ENCODE measurements at regions not wholly inside any gene's neighbourhood (a gene's known extent, or its start where the extent isn't known, plus 50 kb on each side); places are given as distances from the start of the nearest gene placed in this dataset.

GRCh38 chr21:27643326-27643725 lies 676.4 kb upstream of the ADAMTS5 start:
- no peaks in the 10 kb centered on the region for H3K36me3 Mint-ChIP-seq
- ATAC-seq: no peak
- H3K27me3 Mint-ChIP-seq: no peaks in the 10 kb centered on the region
- no peak overlapping the region for H3K4me3 Mint-ChIP-seq
- no peaks in the 10 kb centered on the region for H3K4me1 Mint-ChIP-seq
- no peaks in the 10 kb centered on the region for H3K9me3 Mint-ChIP-seq
- H3K27ac Mint-ChIP-seq: no peak overlapping the region

GRCh38 chr21:27639286-27639685 lies 672.4 kb upstream of the ADAMTS5 start:
- peaks cover 2% of the 10 kb centered on the region for H3K9me3 Mint-ChIP-seq
- H3K27me3 Mint-ChIP-seq: no peaks in the 10 kb centered on the region
- no peaks in the 10 kb centered on the region for H3K36me3 Mint-ChIP-seq
- no peak overlapping the region for H3K27ac Mint-ChIP-seq
- no peaks in the 10 kb centered on the region for H3K4me1 Mint-ChIP-seq
- ATAC-seq: no peak
- no peak overlapping the region for H3K4me3 Mint-ChIP-seq

- no peaks in the 10 kb centered on the region for H3K27me3 Mint-ChIP-seq
- no peaks in the 10 kb centered on the region for H3K4me1 Mint-ChIP-seq
- H3K27ac Mint-ChIP-seq: no peak overlapping the region
Observed at GRCh38 chr21:27636656-27637055, 669.8 kb upstream of the ADAMTS5 start.

GRCh38 chr21:27633631-27634030 lies 666.7 kb upstream of the ADAMTS5 start:
- ATAC-seq: no peak
- no peak overlapping the region for H3K27ac Mint-ChIP-seq
- H3K9me3 Mint-ChIP-seq: peaks cover 2% of the 10 kb centered on the region
- H3K27me3 Mint-ChIP-seq: no peaks in the 10 kb centered on the region
- no peaks in the 10 kb centered on the region for H3K4me1 Mint-ChIP-seq
- no peaks in the 10 kb centered on the region for H3K36me3 Mint-ChIP-seq
- H3K4me3 Mint-ChIP-seq: no peak overlapping the region

More at GRCh38 chr21:27636656-27637055, 669.8 kb upstream of the ADAMTS5 start:
- H3K9me3 Mint-ChIP-seq: peaks cover 2% of the 10 kb centered on the region
- ATAC-seq: no peak
- H3K4me3 Mint-ChIP-seq: no peak overlapping the region
- H3K36me3 Mint-ChIP-seq: no peaks in the 10 kb centered on the region

GRCh38 chr21:27631471-27631870 lies 664.6 kb upstream of the ADAMTS5 start:
- no peaks in the 10 kb centered on the region for H3K36me3 Mint-ChIP-seq
- no peaks in the 10 kb centered on the region for H3K27me3 Mint-ChIP-seq
- no peak for ATAC-seq
- peaks cover 2% of the 10 kb centered on the region for H3K9me3 Mint-ChIP-seq
- no peak overlapping the region for H3K4me3 Mint-ChIP-seq
- no peaks in the 10 kb centered on the region for H3K4me1 Mint-ChIP-seq
- no peak overlapping the region for H3K27ac Mint-ChIP-seq

GRCh38 chr21:27622631-27623030 lies 655.7 kb upstream of the ADAMTS5 start:
- Mint-ChIP-seq H3K27me3 (no peaks in the 10 kb centered on the region), H3K4me3 (no peak overlapping the region), H3K9me3 (peaks cover 3% of the 10 kb centered on the region), H3K27ac (no peak overlapping the region), H3K4me1 (no peaks in the 10 kb centered on the region), H3K36me3 (no peaks in the 10 kb centered on the region)
- no peak for ATAC-seq

GRCh38 chr21:27614231-27614630 lies 647.3 kb upstream of the ADAMTS5 start:
- no peaks in the 10 kb centered on the region for H3K36me3 Mint-ChIP-seq
- peaks cover 3% of the 10 kb centered on the region for H3K9me3 Mint-ChIP-seq
- H3K27ac Mint-ChIP-seq: no peak overlapping the region
- H3K4me3 Mint-ChIP-seq: no peak overlapping the region
- no peaks in the 10 kb centered on the region for H3K27me3 Mint-ChIP-seq
- no peak for ATAC-seq
- H3K4me1 Mint-ChIP-seq: no peaks in the 10 kb centered on the region

GRCh38 chr21:27606422-27606821 lies 639.5 kb upstream of the ADAMTS5 start:
- H3K27ac Mint-ChIP-seq: no peak overlapping the region
- no peak for ATAC-seq
- no peaks in the 10 kb centered on the region for H3K27me3 Mint-ChIP-seq
- no peaks in the 10 kb centered on the region for H3K4me1 Mint-ChIP-seq
- peaks cover 1% of the 10 kb centered on the region for H3K9me3 Mint-ChIP-seq
- H3K36me3 Mint-ChIP-seq: no peaks in the 10 kb centered on the region
- no peak overlapping the region for H3K4me3 Mint-ChIP-seq

GRCh38 chr21:27596196-27596595 lies 629.3 kb upstream of the ADAMTS5 start:
- Mint-ChIP-seq H3K4me3 (no peak overlapping the region), H3K4me1 (no peaks in the 10 kb centered on the region), H3K36me3 (no peaks in the 10 kb centered on the region), H3K27ac (no peak overlapping the region), H3K9me3 (peaks cover 3% of the 10 kb centered on the region), H3K27me3 (no peaks in the 10 kb centered on the region)
- ATAC-seq: no peak

- Mint-ChIP-seq H3K27me3 (no peaks in the 10 kb centered on the region), H3K4me1 (no peaks in the 10 kb centered on the region), H3K9me3 (peaks cover 3% of the 10 kb centered on the region), H3K4me3 (no peak overlapping the region), H3K27ac (no peak overlapping the region), H3K36me3 (no peaks in the 10 kb centered on the region)
- ATAC-seq: no peak
Observed at GRCh38 chr21:27595716-27596115, 628.8 kb upstream of the ADAMTS5 start.

GRCh38 chr21:27590271-27590670 lies 623.4 kb upstream of the ADAMTS5 start:
- Mint-ChIP-seq H3K9me3 (peaks cover 4% of the 10 kb centered on the region), H3K36me3 (no peaks in the 10 kb centered on the region), H3K27ac (no peak overlapping the region), H3K4me3 (no peak overlapping the region), H3K4me1 (no peaks in the 10 kb centered on the region), H3K27me3 (no peaks in the 10 kb centered on the region)
- no peak for ATAC-seq

- H3K4me1 Mint-ChIP-seq: no peaks in the 10 kb centered on the region
- no peak for ATAC-seq
Observed at GRCh38 chr21:27589781-27590180, 622.9 kb upstream of the ADAMTS5 start.

GRCh38 chr21:27586986-27587385 lies 620.1 kb upstream of the ADAMTS5 start:
- Mint-ChIP-seq H3K27me3 (no peaks in the 10 kb centered on the region), H3K27ac (no peak overlapping the region), H3K4me1 (no peaks in the 10 kb centered on the region), H3K4me3 (no peak overlapping the region), H3K36me3 (no peaks in the 10 kb centered on the region), H3K9me3 (peaks cover 4% of the 10 kb centered on the region)
- no peak for ATAC-seq

More at GRCh38 chr21:27589781-27590180, 622.9 kb upstream of the ADAMTS5 start:
- Mint-ChIP-seq H3K27me3 (no peaks in the 10 kb centered on the region), H3K9me3 (peaks cover 4% of the 10 kb centered on the region), H3K36me3 (no peaks in the 10 kb centered on the region), H3K4me3 (no peak overlapping the region), H3K27ac (no peak overlapping the region)

GRCh38 chr21:27586326-27586725 lies 619.4 kb upstream of the ADAMTS5 start:
- H3K27me3 Mint-ChIP-seq: no peaks in the 10 kb centered on the region
- H3K4me1 Mint-ChIP-seq: no peaks in the 10 kb centered on the region
- H3K4me3 Mint-ChIP-seq: no peak overlapping the region
- H3K36me3 Mint-ChIP-seq: no peaks in the 10 kb centered on the region
- no peak overlapping the region for H3K27ac Mint-ChIP-seq
- H3K9me3 Mint-ChIP-seq: peaks cover 4% of the 10 kb centered on the region
- ATAC-seq: no peak

- Mint-ChIP-seq H3K4me1 (no peaks in the 10 kb centered on the region), H3K27me3 (no peaks in the 10 kb centered on the region), H3K27ac (no peak overlapping the region), H3K36me3 (no peaks in the 10 kb centered on the region), H3K9me3 (peaks cover 4% of the 10 kb centered on the region), H3K4me3 (no peak overlapping the region)
- no peak for ATAC-seq
Observed at GRCh38 chr21:27584256-27584655, 617.4 kb upstream of the ADAMTS5 start.

- Mint-ChIP-seq H3K27ac (no peak overlapping the region), H3K27me3 (no peaks in the 10 kb centered on the region), H3K4me3 (no peak overlapping the region), H3K9me3 (no peaks in the 10 kb centered on the region), H3K36me3 (no peaks in the 10 kb centered on the region), H3K4me1 (no peaks in the 10 kb centered on the region)
- ATAC-seq: no peak
Observed at GRCh38 chr21:27582948-27583430, 616.1 kb upstream of the ADAMTS5 start.
